ENCODE measurements at regions not wholly inside any gene's neighbourhood (a gene's known extent, or its start where the extent isn't known, plus 50 kb on each side); places are given as distances from the start of the nearest gene placed in this dataset.

GRCh38 chrX:139192386-139192961 is 338.1 kb upstream of the F9 start:
- Histone ChIP-seq H3K4me1 (ENCODE audit: insufficient read depth, low read length) (no peaks in the 10 kb centered on the region), H3K36me3 (replicated peaks in 1 of 2; ENCODE audit: control insufficient read depth in 1 of 2, insufficient read depth in 2 of 2, low read length in 2 of 2) (no peaks in the 10 kb centered on the region), H3K9ac (ENCODE audit: insufficient read depth, low read depth, low read length) (no peak overlapping the region), H3K4me3 (replicated peaks in 1 of 3; ENCODE audit: insufficient read depth in 1 of 3, low read depth in 2 of 3, low read length in 3 of 3) (no peak overlapping the region), H2AFZ (ENCODE audit: low read length) (no peak overlapping the region), H3K79me2 (ENCODE audit: insufficient read depth, low read length) (no peaks in the 10 kb centered on the region), H3K27me3 (ENCODE audit: control insufficient read depth in 1 of 2, insufficient read depth in 2 of 2, low read length in 2 of 2) (no peaks in the 10 kb centered on the region; a peak in 1 of 5 replicates), H3K4me2 (ENCODE audit: low read depth, low read length) (no peak overlapping the region), H3K27ac (ENCODE audit: extremely low read length, insufficient read depth, low read length) (no peak overlapping the region), H4K20me1 (ENCODE audit: insufficient read depth, low read length) (no peaks in the 10 kb centered on the region), H3K9me3 (ENCODE audit: low read length) (no peaks in the 10 kb centered on the region)
- 21% methylated on average over 3 of the region's 6 CpGs for WGBS (ENCODE audit: low lambda C conversion rate)
- in situ Hi-C loops (cut with HindIII; ENCODE audit: extremely low pct_ligation_motif_present, low pct_unique_long_range_greater_than_20kb) (no loop called here), intact Hi-C loops (cut with micrococcal nuclease; ENCODE audit: unreplicated experiment) (no loop called here)
- POLR2A ChIA-PET, result no interaction called here
- BruUV-seq (replicated peaks), result no TSS peak
- DNase-seq (ENCODE audit: low spot score), result no peak
- TF ChIP-seq ZNF598 (CRISPR knock-in tag; IDR thresholded peaks at IDR 0.05; ENCODE audit: borderline replicate concordance) (no peak), ZNF335 (CRISPR knock-in tag; IDR thresholded peaks at IDR 0.05) (no peak), ZFP36L1 (CRISPR knock-in tag; IDR thresholded peaks at IDR 0.05) (no peak), MEF2D (CRISPR knock-in tag; IDR thresholded peaks at IDR 0.05) (no peak), SOX5 (CRISPR knock-in tag; IDR thresholded peaks at IDR 0.05; ENCODE audit: borderline replicate concordance) (no peak), PAX8 (CRISPR knock-in tag; IDR thresholded peaks at IDR 0.05; ENCODE audit: borderline replicate concordance) (no peak), SALL1 (CRISPR knock-in tag; IDR thresholded peaks at IDR 0.05) (no peak), SUZ12 (IDR thresholded peaks at IDR 0.05; ENCODE audit: low read depth, low read length) (no peak)
- no peak for ATAC-seq
- no peak for FAIRE-seq
- CTCF ChIA-PET (ENCODE audit: low intra/inter-chr PET ratio, low total read pairs), result no interaction called here

GRCh38 chrX:139191746-139192385 is 338.7 kb upstream of the F9 start:
- Histone ChIP-seq H4K20me1 (ENCODE audit: insufficient read depth, low read length) (no peaks in the 10 kb centered on the region), H2AFZ (ENCODE audit: low read length) (no peak overlapping the region), H3K9ac (ENCODE audit: insufficient read depth, low read depth, low read length) (no peak overlapping the region), H3K4me1 (ENCODE audit: insufficient read depth, low read length) (no peaks in the 10 kb centered on the region), H3K27ac (ENCODE audit: extremely low read length, insufficient read depth, low read length) (no peak overlapping the region), H3K36me3 (replicated peaks in 1 of 2; ENCODE audit: control insufficient read depth in 1 of 2, insufficient read depth in 2 of 2, low read length in 2 of 2) (no peaks in the 10 kb centered on the region), H3K4me3 (replicated peaks in 1 of 3; ENCODE audit: insufficient read depth in 1 of 3, low read depth in 2 of 3, low read length in 3 of 3) (no peak overlapping the region), H3K9me3 (ENCODE audit: low read length) (no peaks in the 10 kb centered on the region), H3K27me3 (ENCODE audit: control insufficient read depth in 1 of 2, insufficient read depth in 2 of 2, low read length in 2 of 2) (no peaks in the 10 kb centered on the region; a peak in 1 of 5 replicates), H3K79me2 (ENCODE audit: insufficient read depth, low read length) (no peaks in the 10 kb centered on the region), H3K4me2 (ENCODE audit: low read depth, low read length) (no peak overlapping the region)
- CTCF ChIA-PET (ENCODE audit: low intra/inter-chr PET ratio, low total read pairs), result no interaction called here
- BruUV-seq (replicated peaks), result no TSS peak
- ATAC-seq (no peak), DNase-seq (ENCODE audit: low spot score) (no peak), FAIRE-seq (no peak)
- intact Hi-C loops (cut with micrococcal nuclease; ENCODE audit: unreplicated experiment) (no loop called here), in situ Hi-C loops (cut with HindIII; ENCODE audit: extremely low pct_ligation_motif_present, low pct_unique_long_range_greater_than_20kb) (no loop called here)
- 31% methylated on average over 4 of the region's 6 CpGs for WGBS (ENCODE audit: low lambda C conversion rate)
- POLR2A ChIA-PET, result no interaction called here
- TF ChIP-seq NBN (conservative IDR thresholded peaks at IDR 0.05), result no peak
- no peak for TF ChIP-seq YY1 (IDR thresholded peaks at IDR 0.05; ENCODE audit: insufficient read depth, insufficient replicate concordance, low read depth, low read length)
- TF ChIP-seq MYNN (CRISPR knock-in tag; IDR thresholded peaks at IDR 0.05; ENCODE audit: low read depth), result no peak
- no peak for TF ChIP-seq ZNF383 (CRISPR knock-in tag; IDR thresholded peaks at IDR 0.05; ENCODE audit: borderline replicate concordance)
- TF ChIP-seq HOXA7 (CRISPR knock-in tag; IDR thresholded peaks at IDR 0.05), result no peak
- no peak for TF ChIP-seq ZBTB42 (CRISPR knock-in tag; IDR thresholded peaks at IDR 0.05)
- TF ChIP-seq ZBTB4 (CRISPR knock-in tag; IDR thresholded peaks at IDR 0.05; ENCODE audit: borderline replicate concordance), result no peak

Measured in HepG2 (cell line).